Activated CD4-positive, alpha-beta T cell treated with anti-CD3 and anti-CD28 coated beads for 4 hours (primary cell): ENCODE measurements at regions not wholly inside any gene's neighbourhood (a gene's known extent, or its start where the extent isn't known, plus 50 kb on each side); places are given as distances from the start of the nearest gene placed in this dataset.
"Not testable (repeated sequence)": the region's sequence is repeated elsewhere in the genome, so short reads cannot be mapped to it uniquely, and the experiment has no call there.

Source experiments
- DNase-seq, 2 donors: peaks; one replicate each; pipeline ENCODE4 v3.0.0-alpha.2; 2020

DNA sequence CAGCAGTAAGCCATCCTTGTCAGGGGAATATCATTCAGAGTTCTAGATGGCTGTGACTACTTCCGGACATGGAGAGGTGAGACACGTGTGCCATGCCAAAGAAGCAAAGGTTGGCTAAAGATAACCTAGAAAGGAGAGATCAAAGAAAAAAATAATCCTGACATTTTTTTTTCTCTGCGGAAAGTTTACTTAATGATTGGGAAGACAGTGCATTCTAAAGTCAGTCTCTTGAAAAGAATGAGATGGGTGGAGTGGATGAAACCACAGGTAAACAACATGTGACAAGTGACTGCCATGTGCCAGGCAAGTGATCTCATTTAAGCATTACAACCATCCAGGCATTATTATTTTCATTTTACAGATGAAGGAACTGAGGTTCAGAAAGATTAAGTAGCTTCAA is 436.6 kb downstream of the SOX2 start:
- DNase-seq = no peak

- no peak for DNase-seq
Measured at GRCh38 chr3:182149594-182149993, 437.9 kb downstream of the SOX2 start.

DNA sequence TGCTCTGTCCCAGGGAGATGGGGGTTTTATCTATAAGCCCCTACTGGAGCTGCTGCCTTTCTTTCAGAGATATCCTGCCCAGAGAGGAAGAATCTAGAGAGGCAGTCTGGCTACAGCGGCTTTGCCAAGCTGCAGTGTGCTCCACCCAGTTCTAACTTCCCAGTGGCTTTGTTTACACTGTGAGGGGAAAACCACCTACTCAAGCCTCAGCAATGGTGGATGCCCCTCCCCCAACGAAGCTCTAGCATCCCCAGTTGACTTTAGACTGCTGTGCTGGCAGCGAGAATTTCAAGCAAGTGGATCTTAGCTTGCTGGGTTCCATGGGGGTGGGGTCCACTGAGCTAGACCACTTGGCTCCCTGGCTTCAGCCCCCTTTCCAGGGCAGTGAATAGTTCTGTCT is 444.6 kb downstream of the SOX2 start:
- DNase-seq = not testable (repeated sequence)

DNA sequence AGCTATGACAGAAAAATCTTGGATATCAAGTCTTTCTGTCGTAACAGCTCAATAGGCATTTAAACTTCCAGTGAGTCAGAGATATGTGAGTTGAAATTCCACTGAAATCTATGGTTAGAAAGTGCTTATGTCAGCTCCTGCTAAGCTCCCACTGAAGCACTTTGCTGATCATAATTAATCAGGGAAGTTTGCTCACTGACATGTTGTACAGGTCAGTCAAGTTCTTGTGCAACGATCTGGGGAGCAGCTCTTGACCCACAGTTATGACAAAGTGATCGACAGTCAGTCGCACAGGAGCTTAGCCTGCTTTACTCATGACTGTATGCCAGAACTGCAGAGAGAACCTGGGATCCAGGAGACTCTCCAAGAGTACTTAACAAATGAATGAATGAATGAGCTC is 453.5 kb downstream of the SOX2 start:
- DNase-seq = no peak

GRCh38 chr3:182172534-182172933 is 460.8 kb downstream of the SOX2 start:
- no peak for DNase-seq

- DNase-seq = no peak
Measured at GRCh38 chr3:182178488-182179200, 466.9 kb downstream of the SOX2 start.

- DNase-seq = no peak
Measured at GRCh38 chr3:182179631-182180030, 467.9 kb downstream of the SOX2 start.

- DNase-seq = no peak
Measured at GRCh38 chr3:182180654-182181385, 469.1 kb downstream of the SOX2 start.

GRCh38 chr3:182182531-182182968 is 470.8 kb downstream of the SOX2 start:
- DNase-seq = no peak

- DNase-seq = no peak
Measured at GRCh38 chr3:182183716-182184430, 472.1 kb downstream of the SOX2 start.

DNA sequence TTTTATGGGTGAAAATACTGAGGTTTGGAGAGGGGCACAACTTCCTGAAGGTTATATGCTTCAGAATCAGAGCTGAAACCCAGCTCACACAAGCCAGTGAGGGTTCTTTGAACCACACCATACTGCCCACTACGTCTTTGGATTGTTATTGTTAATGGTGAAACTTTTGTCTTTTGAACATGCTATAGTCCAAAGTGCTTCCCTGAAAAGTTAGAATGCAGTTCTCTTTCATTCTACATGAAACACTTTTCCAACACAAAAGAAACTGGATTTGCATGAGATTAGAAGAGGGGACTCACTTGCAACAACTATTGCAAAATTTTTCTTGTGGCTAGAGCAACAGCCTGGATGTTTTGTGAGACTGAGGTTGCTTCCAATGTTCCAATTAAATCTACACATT is 473.6 kb downstream of the SOX2 start:
- DNase-seq = no peak

DNA sequence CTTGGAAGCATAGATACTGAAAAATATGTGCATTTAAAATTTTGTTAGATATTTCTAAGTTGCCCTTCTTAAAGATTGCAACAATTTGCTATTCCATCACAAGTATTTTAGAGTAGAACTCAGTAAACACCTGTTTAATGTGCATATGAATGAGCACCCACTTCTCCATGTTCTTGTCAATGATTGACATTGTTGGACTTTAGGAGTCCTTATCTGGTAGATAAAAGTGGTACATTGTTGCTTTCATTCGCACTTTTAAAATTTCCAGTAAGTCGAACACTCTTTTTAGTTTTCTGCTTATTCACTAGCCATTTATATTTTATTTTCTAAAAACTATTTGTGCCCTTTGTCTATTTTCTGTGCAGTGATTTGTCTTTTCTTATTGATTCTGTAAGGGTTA is 478.3 kb downstream of the SOX2 start:
- DNase-seq = no peak

DNA sequence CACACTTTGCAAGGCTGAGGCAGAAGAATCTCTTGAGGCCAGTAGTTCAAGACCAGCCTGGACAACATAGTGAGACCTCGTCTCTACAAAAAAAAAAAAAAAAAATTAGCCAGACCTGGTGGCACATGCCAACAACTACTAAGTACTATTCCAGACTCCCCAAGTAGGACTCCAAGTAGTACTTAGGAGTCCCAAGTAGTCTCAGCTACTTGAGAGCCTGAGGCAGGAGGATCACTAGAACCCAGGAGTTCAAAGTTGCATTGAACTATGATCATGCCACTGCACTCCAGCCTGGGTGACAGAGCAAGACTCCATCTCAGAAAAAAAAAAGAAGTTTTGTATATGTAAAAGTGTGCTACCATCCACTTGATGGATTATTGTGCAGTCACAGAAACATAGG is 486.6 kb downstream of the SOX2 start:
- no peak for DNase-seq

DNA sequence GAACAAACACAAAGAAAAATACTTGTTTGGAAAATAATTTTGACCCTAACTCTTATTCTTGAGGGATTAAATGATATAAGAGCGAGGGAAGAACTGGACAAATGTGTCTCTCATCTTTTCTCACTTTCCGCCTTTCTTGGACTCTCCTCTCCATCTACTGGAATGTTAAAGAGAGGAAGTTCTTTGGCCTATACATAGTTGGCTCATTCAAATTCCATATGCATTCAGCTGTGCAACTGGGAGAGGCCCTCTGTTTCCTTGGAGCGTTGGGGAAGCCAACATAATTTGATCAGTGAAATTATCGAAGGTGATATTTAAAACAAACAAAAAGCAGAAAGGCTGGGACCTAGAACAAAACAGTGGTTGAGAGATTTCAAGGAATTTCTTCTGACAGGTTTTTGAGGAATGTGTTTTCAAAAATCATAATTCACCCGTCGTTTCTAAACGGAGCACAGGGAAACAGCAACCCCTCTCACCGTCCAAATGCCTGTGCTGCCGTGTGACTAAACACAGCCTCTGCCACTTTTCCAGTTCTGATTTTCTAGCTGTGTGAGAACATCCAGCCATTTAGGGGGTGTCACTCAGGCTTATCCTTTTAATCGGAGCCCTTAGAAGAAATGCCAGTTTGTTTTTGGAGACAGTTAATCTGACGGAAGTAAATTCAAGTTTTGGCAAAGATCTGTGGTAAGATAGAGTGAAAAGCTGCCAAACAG is 489.9 kb downstream of the SOX2 start:
- DNase-seq = no peak

GRCh38 chr3:182212479-182213076 is 500.9 kb downstream of the SOX2 start:
- no peak for DNase-seq

GRCh38 chr3:182214416-182214815 is 502.7 kb downstream of the SOX2 start:
- DNase-seq = no peak

GRCh38 chr3:182215881-182216280 is 504.2 kb downstream of the SOX2 start:
- DNase-seq = no peak

GRCh38 chr3:182216311-182216970 is 504.7 kb downstream of the SOX2 start:
- DNase-seq = no peak

- no peak for DNase-seq
Measured at GRCh38 chr3:182220013-182220412, 508.3 kb downstream of the SOX2 start.

GRCh38 chr3:182220471-182220870 is 508.7 kb downstream of the SOX2 start:
- no peak for DNase-seq

DNA sequence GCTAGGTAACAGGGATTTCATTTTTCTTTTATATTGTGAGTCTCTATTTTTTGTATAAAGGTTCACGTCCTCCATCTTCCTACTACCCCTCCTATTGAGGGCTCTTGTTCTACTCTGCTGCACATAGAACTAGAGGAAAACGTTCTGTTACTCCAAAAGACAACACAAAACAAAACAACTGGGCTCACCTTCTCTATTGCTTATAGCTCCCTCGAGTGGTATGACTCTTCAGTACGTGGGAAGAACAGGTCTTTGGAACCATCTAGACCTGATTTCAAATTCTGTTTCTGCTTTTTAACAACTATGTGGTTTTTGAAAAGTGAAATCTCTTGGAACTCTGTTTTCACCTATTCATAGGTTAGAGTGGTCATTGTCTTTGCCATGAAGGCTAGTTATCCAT is 515.3 kb downstream of the SOX2 start:
- DNase-seq = no peak

DNA sequence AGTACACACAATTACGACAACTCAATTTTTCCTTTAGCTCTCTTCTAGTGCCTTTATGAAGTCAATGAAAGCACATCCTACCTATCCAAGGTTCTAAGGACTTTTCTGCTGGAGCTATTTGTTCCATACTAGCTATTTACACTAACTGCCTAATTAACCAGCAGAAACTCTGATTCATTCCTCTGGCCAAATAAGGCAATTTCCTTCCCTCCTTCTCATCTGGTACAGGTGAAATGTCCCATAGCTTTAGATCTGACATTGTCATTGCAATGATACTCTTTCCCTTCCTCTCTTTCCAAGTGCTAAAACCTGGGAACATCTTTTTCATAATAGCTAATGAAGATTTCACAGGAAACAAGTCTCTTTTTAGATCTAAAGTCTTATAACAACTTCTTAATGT is 521.7 kb downstream of the SOX2 start:
- DNase-seq = no peak
